ENCODE measurements at regions not wholly inside any gene's neighbourhood (a gene's known extent, or its start where the extent isn't known, plus 50 kb on each side); places are given as distances from the start of the nearest gene placed in this dataset.

DNA sequence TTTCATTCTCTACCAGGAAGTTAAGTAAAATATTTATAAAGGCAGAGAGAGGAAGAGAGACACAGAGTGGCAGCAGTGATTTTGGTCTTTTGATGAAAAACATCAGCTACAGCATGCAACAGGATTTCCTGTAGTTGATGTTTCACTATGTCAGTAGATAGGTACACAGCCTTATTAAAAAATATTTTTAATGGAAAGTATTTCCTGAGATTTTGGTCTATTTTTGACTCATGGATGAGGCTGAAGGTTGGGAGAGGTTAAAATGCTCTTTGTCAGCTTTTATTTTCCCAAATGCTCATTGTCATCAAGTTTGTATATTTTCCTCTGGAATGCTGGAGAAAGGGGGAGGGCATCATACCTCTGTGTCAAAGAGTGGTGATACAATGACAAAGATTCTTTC lies 1112.5 kb downstream of the CBLN2 start (continued):
- TF ChIP-seq HMGA2 (CRISPR knock-in tag; IDR thresholded peaks at IDR 0.05): no peak
- TF ChIP-seq ATF3 (CRISPR knock-in tag; conservative IDR thresholded peaks at IDR 0.05): no peak
- TF ChIP-seq TP53 (CRISPR knock-in tag; IDR thresholded peaks at IDR 0.05): no peak
- no peak for TF ChIP-seq GTF2I (CRISPR knock-in tag; conservative IDR thresholded peaks at IDR 0.05)
- TF ChIP-seq EMX1 (CRISPR knock-in tag; IDR thresholded peaks at IDR 0.05): no peak
- TF ChIP-seq, protein P1, sequence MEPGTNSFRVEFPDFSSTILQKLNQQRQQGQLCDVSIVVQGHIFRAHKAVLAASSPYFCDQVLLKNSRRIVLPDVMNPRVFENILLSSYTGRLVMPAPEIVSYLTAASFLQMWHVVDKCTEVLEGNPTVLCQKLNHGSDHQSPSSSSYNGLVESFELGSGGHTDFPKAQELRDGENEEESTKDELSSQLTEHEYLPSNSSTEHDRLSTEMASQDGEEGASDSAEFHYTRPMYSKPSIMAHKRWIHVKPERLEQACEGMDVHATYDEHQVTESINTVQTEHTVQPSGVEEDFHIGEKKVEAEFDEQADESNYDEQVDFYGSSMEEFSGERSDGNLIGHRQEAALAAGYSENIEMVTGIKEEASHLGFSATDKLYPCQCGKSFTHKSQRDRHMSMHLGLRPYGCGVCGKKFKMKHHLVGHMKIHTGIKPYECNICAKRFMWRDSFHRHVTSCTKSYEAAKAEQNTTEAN (CRISPR knock-in tag; IDR thresholded peaks at IDR 0.05): no peak
- no peak for TF ChIP-seq GABPB1 (CRISPR knock-in tag; IDR thresholded peaks at IDR 0.05)
- TF ChIP-seq MYBL2 (CRISPR knock-in tag; IDR thresholded peaks at IDR 0.05): no peak
- no peak for TF ChIP-seq TEAD1 (CRISPR knock-in tag; IDR thresholded peaks at IDR 0.05)
- TF ChIP-seq ZNF396 (CRISPR knock-in tag; IDR thresholded peaks at IDR 0.05; ENCODE audit: borderline replicate concordance): no peak

DNA sequence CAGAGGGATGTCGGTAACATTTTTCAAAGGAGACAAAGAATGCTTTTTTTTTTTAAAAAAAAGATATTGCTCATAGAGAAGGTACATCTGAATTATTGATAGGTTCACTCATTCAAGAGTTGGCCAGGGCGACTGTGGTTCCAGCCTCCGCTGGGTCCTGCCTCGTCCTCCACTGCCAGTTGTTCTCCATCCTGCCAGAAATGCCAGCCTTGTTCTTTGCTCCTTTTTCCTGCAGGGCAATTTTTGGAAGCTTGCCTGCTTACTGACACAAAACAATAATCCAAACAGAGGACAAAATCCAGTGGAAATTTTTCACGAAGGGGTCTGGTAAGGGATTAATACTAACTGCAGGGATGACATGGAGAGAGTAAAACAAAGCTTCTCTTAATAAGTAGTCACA lies 1113.0 kb downstream of the CBLN2 start:
- Mint-ChIP-seq H3K9me3 (peaks cover 73% of the 10 kb centered on the region), H3K27me3 (ENCODE audit: low read depth) (no peaks in the 10 kb centered on the region; the same call in 1 of the 2 replicates), H3K4me1 (no peaks in the 10 kb centered on the region), H3K36me3 (peaks cover 46% of the 10 kb centered on the region), H3K27ac (no peak overlapping the region), H3K4me3 (no peak overlapping the region)
- POLR2A ChIA-PET: no interaction called here
- DNase-seq (ENCODE audit: low spot score): no peak
- TF ChIP-seq ARID4B (CRISPR knock-in tag; IDR thresholded peaks at IDR 0.05; ENCODE audit: borderline replicate concordance) (no peak), ELF4 (CRISPR knock-in tag; IDR thresholded peaks at IDR 0.05; ENCODE audit: low read depth) (no peak), CTCF (IDR thresholded peaks at IDR 0.05) (no peak), CREB1 (CRISPR knock-in tag; IDR thresholded peaks at IDR 0.05) (no peak)
- CTCF ChIA-PET: no interaction called here
- no peak for ATAC-seq

- CTCF ChIA-PET: no interaction called here
- H3K9me3 Mint-ChIP-seq: peaks cover 69% of the 10 kb centered on the region
- TF ChIP-seq KAT7 (CRISPR knock-in tag; IDR thresholded peaks at IDR 0.05; ENCODE audit: borderline replicate concordance) (no peak), OVOL2 (CRISPR knock-in tag; IDR thresholded peaks at IDR 0.05; ENCODE audit: borderline replicate concordance) (no peak), AFF4 (CRISPR knock-in tag; IDR thresholded peaks at IDR 0.05; ENCODE audit: borderline replicate concordance) (no peak), ARID4B (CRISPR knock-in tag; IDR thresholded peaks at IDR 0.05; ENCODE audit: borderline replicate concordance) (no peak), NFYB (CRISPR knock-in tag; conservative IDR thresholded peaks at IDR 0.05; ENCODE audit: low read depth) (no peak), ZBTB21 (CRISPR knock-in tag; IDR thresholded peaks at IDR 0.05; ENCODE audit: borderline replicate concordance) (no peak)
Measured at GRCh38 chr18:71426441-71426840, 1117.7 kb downstream of the CBLN2 start.

More at GRCh38 chr18:71426441-71426840, 1117.7 kb downstream of the CBLN2 start:
- H3K27me3 Mint-ChIP-seq (ENCODE audit: low read depth): no peaks in the 10 kb centered on the region; the same call in 1 of the 2 replicates
- no peaks in the 10 kb centered on the region for H3K4me1 Mint-ChIP-seq
- no peak overlapping the region for H3K4me3 Mint-ChIP-seq
- H3K27ac Mint-ChIP-seq: no peak overlapping the region
- H3K36me3 Mint-ChIP-seq: peaks cover 48% of the 10 kb centered on the region
- ATAC-seq (no peak), DNase-seq (ENCODE audit: low spot score) (no peak)
- POLR2A ChIA-PET: no interaction called here
